HuH-7.5 (cell line): ENCODE measurements at regions not wholly inside any gene's neighbourhood (a gene's known extent, or its start where the extent isn't known, plus 50 kb on each side); places are given as distances from the start of the nearest gene placed in this dataset.
"Not testable (repeated sequence)": the region's sequence is repeated elsewhere in the genome, so short reads cannot be mapped to it uniquely, and the experiment has no call there.

Experiments used
- DNase-seq: peaks from one replicate; pipeline ENCODE4 v3.0.0; 2011; ENCODE audit warnings: low spot score

DNA sequence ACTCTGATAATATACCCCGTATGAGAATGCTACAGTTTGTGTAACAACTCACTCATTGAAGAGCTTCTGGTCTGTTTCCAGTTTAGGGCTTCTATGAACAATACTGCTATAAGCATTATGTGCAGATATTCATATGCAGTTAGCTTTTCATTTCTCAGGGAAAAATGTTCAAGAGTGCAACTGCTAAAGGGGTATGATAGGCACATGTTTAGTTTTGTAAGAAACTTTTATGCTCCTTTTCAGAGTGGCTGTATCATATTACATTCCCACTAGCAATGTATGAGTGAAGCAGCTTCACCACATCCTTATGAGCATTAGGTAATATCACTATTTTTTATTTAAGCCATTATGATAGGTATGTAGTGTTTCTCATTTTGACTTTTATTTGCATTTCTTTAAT, 182.6 kb upstream of the CXCL12 start:
- no peak for DNase-seq

GRCh38 chr10:44569193-44570091, 184.5 kb upstream of the CXCL12 start:
- no peak for DNase-seq

DNA sequence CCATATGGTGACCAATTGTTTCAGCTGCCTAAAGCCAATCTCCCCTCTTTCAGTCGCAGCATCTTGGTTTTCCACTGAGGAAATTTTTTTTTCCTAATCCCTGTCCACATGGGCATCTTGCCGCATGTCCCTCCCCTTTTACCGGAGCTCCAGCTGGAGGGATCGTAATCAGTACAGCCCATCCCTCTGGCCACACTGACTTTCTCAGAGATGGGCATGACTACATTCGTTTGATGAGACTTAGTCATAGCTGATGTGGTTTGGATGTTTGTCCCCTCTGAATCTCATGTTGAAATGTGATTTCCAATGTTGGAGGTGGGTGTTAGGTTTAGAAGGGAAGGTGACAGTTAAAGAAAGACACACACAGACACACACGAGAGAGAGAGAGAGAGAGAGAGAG, 186.8 kb upstream of the CXCL12 start:
- no peak for DNase-seq

- no peak for DNase-seq
These were observed 187.2 kb upstream of the CXCL12 start for GRCh38 chr10:44572146-44572545.

DNA sequence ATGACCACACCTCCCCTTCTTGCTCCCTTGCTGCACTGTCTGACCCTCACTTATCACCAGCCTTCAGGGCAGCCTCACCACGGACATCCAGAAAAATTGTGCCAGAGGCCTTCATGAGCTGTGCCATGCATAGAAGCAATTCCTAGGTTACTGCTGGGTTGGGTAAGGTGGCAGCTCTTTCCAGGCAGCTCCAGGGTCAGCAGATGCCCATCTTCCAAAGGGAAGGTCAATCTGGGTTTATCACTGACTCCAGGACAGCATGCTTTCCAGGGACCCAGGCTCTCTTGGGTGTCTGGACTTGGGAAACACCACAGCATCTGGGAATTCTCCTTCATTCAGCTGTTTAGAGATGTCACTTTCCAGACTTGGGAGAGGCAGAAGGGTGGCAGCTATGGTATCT, 188.9 kb upstream of the CXCL12 start:
- DNase-seq = no peak

DNA sequence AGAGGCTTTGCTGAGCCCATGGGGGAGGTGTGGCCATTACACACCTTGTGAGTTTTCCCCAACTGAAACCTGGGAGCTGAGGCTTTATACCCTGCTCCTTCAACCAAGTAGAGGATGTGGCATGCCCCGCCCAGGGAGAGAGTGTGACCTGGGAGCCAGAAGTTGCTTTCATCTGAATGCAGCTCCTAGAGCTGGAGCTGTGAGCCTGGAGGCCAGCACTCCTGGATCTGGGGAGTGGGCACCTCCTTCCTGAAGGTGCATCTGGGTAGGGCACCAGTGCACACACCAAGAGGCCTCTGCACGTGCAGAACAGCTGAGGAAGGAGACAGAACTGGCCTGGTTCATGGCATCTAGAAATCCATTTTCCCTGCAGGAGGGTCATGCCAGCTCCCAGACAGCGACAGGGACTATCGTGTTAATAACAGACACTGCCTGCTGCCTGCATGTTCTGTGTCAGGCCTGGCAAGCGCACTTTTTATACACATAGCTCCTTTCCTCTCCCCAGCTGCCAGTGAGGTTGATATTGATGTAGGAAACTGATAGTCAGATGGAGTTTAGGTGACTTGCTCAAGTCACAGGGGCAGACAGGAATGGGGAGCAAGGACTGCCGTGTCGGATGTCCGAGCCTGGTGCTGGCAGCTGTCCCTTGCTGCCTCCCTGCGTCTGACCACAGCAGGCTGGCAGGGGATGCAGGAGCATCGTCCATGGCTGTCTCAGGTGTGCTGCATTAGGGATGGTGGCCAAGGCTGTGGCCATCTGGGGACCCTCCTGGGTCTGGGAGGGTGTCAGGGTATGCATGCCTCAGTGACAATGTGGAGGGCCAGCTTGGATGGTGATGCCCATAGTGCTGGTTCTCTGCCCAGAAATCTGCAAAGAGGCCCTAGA, 189.9 kb upstream of the CXCL12 start:
- DNase-seq = no peak

GRCh38 chr10:44575601-44576380, 190.9 kb upstream of the CXCL12 start:
- no peak for DNase-seq

DNA sequence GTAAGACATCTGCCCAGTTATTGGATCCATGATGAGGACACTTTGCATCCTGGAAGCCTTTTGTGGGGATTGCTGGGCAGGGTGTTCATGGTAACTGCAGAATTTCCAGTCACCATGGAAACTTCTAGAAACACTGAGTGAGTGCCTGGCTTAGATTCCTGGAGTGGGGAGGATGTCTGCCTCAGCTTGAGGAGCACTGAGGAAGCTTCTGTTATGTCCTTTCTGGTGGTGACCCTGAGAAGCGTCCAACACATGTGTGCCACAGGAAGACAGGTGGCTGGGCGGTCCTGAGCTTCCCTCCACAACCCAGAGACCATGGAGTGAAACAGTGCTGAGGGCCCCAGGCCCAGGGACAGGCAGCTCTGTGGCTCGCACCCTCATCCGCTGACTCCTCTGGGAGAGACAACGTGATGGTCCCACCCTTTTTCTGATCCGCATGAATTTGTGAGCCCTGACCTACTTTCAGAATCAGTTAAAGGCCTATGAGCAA, 191.8 kb upstream of the CXCL12 start:
- DNase-seq = no peak

GRCh38 chr10:44577533-44577932, 192.6 kb upstream of the CXCL12 start:
- DNase-seq = no peak

DNA sequence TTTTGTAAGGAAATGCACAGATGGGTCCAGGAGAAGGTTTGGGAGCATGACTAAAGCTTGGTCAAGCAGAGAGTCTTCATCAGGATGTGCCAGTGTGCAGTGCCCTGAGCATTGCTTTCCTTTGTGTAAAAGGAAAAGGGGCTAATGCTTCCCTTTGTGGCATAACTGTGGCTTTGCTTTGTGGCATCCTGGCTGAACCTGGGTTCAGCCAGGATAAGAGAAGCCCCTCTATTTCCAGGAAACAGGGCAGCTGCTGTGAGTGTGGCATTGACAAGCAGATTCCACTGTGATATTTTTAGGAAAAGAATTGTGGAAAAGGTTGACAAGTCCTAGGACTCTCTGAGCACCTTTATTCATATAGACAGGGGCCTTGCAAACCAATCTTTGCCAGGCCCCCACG, 193.4 kb upstream of the CXCL12 start:
- no peak for DNase-seq

- not testable (repeated sequence) for DNase-seq
These were observed 194.1 kb upstream of the CXCL12 start for GRCh38 chr10:44578963-44579362.

DNA sequence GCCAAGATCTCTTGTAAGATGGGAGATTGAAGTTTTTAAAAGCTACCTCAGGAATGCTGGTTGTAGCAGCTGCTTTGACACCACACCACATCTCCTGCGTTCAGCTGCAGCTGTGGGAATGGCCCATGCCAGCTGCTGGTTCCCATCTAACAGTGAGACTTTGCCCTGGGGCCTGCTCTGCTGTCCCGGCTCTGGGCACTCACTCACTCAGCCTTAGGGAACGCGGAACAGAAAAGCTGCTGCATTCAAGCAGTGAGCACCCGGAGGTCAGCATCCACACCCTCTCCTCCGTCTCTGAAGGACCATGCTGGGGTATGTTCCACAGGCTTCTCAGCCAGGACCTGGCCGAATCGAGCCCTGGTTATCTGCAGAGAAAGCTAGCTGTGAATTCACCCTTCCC, 197.1 kb upstream of the CXCL12 start:
- no peak for DNase-seq

- DNase-seq = no peak
These were observed 202.8 kb upstream of the CXCL12 start for GRCh38 chr10:44587488-44588318.

DNA sequence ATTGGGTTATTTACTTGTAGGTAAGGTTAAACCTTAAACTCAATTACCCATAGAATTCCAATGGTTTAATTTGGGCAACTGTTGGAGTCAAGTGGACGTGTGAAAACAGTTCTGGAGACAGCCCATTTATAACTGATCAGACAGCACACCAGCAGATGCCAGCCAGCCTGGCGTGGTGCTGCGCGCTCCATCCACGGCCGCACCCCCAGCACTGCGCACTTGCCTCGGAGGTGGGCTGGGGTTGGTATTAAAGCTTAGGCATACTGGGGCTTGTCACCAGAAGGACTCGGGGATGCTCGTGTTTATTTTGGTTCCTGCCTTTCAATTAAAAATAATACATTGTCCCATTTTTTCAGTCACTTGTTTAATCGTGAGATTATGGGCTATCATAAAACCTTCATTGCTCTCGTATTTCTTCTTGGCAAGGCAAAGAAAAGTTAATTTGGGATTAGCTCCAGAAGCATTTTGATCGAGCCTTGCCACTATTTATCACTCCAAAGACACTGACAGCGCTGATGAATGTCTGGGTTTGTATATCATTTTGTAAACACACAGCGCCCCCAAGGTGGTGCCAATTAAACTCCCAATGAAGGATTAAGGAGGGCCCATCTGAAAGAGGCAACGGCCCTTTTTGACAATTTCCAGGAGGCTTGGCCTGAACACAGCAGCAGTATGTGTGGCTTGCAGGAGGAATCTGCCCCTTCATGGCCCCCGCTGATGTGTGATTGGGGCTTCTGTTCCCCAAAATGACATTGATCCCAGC, 204.5 kb upstream of the CXCL12 start:
- no peak for DNase-seq

- no peak for DNase-seq
These were observed 205.1 kb upstream of the CXCL12 start for GRCh38 chr10:44589944-44590449.

- no peak for DNase-seq
These were observed 207.0 kb upstream of the CXCL12 start for GRCh38 chr10:44591911-44592310.

DNA sequence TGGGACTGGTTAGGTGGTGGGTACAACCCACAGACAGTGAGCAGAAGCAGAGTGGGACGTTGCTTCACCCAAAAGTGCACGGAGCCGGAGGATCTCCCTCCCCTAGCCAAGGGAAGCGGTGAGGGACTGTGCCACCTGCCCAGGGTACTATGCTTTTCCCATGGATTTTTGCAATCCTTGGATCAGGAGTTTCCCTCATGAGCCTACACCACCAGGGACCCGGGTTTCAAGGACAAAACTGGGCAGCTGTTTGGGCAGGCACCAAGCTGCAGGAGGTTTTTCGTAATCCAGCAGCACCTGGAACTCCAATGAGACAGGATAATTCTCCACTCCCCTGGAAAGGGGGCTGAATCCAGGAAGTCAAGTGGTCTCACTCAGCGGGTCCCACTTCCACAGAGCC, 209.1 kb upstream of the CXCL12 start:
- no peak for DNase-seq

DNA sequence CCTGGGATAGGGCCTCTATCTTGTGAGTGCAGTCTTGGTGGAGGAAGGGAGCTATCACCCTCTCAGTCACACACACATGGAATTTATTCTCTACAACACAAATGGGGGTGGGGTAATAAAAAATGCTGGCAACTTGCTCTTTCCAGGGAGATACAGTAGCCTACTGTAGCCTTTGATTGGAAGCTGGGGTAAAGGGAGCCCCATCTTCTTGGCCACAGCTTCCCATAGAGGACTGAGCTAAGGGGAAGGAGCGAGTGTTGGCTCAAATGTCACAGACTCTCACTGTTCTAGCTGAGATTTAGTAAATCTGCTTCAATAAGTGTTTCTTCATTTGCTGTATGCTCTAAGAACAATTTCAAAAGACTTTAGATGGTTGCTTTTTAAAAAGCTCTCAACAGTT, 222.2 kb upstream of the CXCL12 start:
- no peak for DNase-seq

- no peak for DNase-seq
These were observed 234.0 kb upstream of the CXCL12 start for GRCh38 chr10:44618910-44619309.

GRCh38 chr10:44619521-44619920, 234.6 kb upstream of the CXCL12 start:
- DNase-seq = no peak
